HEK293 (cell line): ENCODE measurements at regions not wholly inside any gene's neighbourhood (a gene's known extent, or its start where the extent isn't known, plus 50 kb on each side); places are given as distances from the start of the nearest gene placed in this dataset.

Source experiments
- CTCF ChIP-seq: fragments of 450-650 bp; formaldehyde crosslinking; IDR thresholded peaks from 2 replicates; pipeline ENCODE4 v1.5.1; 2016; ENCODE audit warnings: missing biosample characterization, missing genetic modification characterization
- KLF10 ChIP-seq: fragments of 450-650 bp; IDR thresholded peaks from 2 replicates; pipeline ENCODE4 v1.5.1; 2018; ENCODE audit warnings: missing biosample characterization, mild to moderate bottlenecking, missing genetic modification characterization
- SP2 ChIP-seq: fragments of 450-650 bp; formaldehyde crosslinking; IDR thresholded peaks from 2 replicates; pipeline ENCODE4 v1.5.1; 2016; ENCODE audit warnings: missing biosample characterization, missing genetic modification characterization
- ZBTB44 ChIP-seq: fragments of 450-650 bp; IDR thresholded peaks from 2 replicates; pipeline ENCODE4 v1.5.1; 2018; ENCODE audit warnings: missing biosample characterization, mild to moderate bottlenecking, missing genetic modification characterization
- ZBTB49 ChIP-seq: fragments of 450-650 bp; formaldehyde crosslinking; IDR thresholded peaks from 2 replicates; pipeline ENCODE4 v1.5.1; 2016; ENCODE audit warnings: missing biosample characterization, missing genetic modification characterization, low read depth
- ZNF16 ChIP-seq: fragments of 450-650 bp; formaldehyde crosslinking; IDR thresholded peaks from 2 replicates; pipeline ENCODE4 v1.5.1; 2016; ENCODE audit warnings: low read depth, missing biosample characterization, missing genetic modification characterization
- ZNF274 ChIP-seq, 2 experiments: fragments of 200-500 bp in 1 of 2; fragments of 450-650 bp in 1 of 2; sonication (Bioruptor generic) in 1 of 2; formaldehyde crosslinking in 1 of 2; IDR thresholded peaks; 2 replicates each; pipeline versions ENCODE4 v1.5.1 to v1.6.1; 2014 to 2016; ENCODE audit warnings: borderline replicate concordance in 1 of 2, inconsistent platforms in 1 of 2, low read length in 1 of 2, missing biosample characterization in 1 of 2, missing genetic modification characterization in 1 of 2
- ZNF366 ChIP-seq: fragments of 450-650 bp; formaldehyde crosslinking; conservative IDR thresholded peaks from 2 replicates; pipeline ENCODE4 v1.5.1; 2016; ENCODE audit warnings: missing biosample characterization, missing genetic modification characterization
- ZNF561 ChIP-seq: fragments of 450-650 bp; IDR thresholded peaks from 2 replicates; pipeline ENCODE4 v1.5.1; 2018; ENCODE audit warnings: missing biosample characterization, missing genetic modification characterization, borderline replicate concordance
- ZNF600 ChIP-seq: fragments of 450-650 bp; formaldehyde crosslinking; IDR thresholded peaks from 2 replicates; pipeline ENCODE4 v1.5.1; 2016; ENCODE audit warnings: missing biosample characterization, missing genetic modification characterization
- ZNF621 ChIP-seq: fragments of 450-650 bp; formaldehyde crosslinking; IDR thresholded peaks from 2 replicates; pipeline ENCODE4 v1.5.1; 2017; ENCODE audit warnings: missing biosample characterization, missing genetic modification characterization
- ZNF654 ChIP-seq: fragments of 450-650 bp; formaldehyde crosslinking; IDR thresholded peaks from 2 replicates; pipeline ENCODE4 v1.5.1; 2016; ENCODE audit warnings: low read depth, missing biosample characterization, missing genetic modification characterization
- ZNF777 ChIP-seq: fragments of 450-650 bp; formaldehyde crosslinking; IDR thresholded peaks from 2 replicates; pipeline ENCODE4 v1.5.1; 2017; ENCODE audit warnings: missing biosample characterization, missing genetic modification characterization, borderline replicate concordance
- ZSCAN5A ChIP-seq: fragments of 450-650 bp; formaldehyde crosslinking; IDR thresholded peaks from 2 replicates; pipeline ENCODE4 v1.5.1; 2016; ENCODE audit warnings: missing biosample characterization, missing genetic modification characterization

GRCh38 chr1:65097076-65097475 lies 50.9 kb upstream of the AK4 start:
- TF ChIP-seq ZNF561 (tag by site-specific recombination) (no peak), ZNF274 (IDR thresholded peaks at IDR 0.05; ENCODE audit: low read length) (no peak), ZNF274 (tag by site-specific recombination; IDR thresholded peaks at IDR 0.05; ENCODE audit: borderline replicate concordance) (no peak), SP2 (tag by site-specific recombination) (no peak), ZNF621 (tag by site-specific recombination) (no peak), ZBTB44 (tag by site-specific recombination) (no peak), KLF10 (tag by site-specific recombination) (no peak), ZNF600 (tag by site-specific recombination) (no peak), ZSCAN5A (no peak), CTCF (tag by site-specific recombination) (no peak), ZNF777 (tag by site-specific recombination) (no peak), ZNF366 (tag by site-specific recombination) (no peak), ZNF16 (tag by site-specific recombination) (no peak), ZBTB49 (tag by site-specific recombination) (no peak), ZNF654 (no peak)
